HG02840 (cell line): ENCODE measurements at regions not wholly inside any gene's neighbourhood (a gene's known extent, or its start where the extent isn't known, plus 50 kb on each side); places are given as distances from the start of the nearest gene placed in this dataset.

Experiments
- ATAC-seq: cut with Tn5 transposase; IDR thresholded peaks from one replicate; pipeline ENCODE4 v1.9.1; 2021; ENCODE audit warnings: mild to moderate bottlenecking, moderate library complexity, moderate number of reproducible peaks; ENCODE audit not compliant: unreplicated experiment, low FRiP score

GRCh38 chr6:139611327-139612134 lies 237.1 kb upstream of the CITED2 start:
- ATAC-seq = no peak

GRCh38 chr6:139608466-139609261 lies 234.2 kb upstream of the CITED2 start:
- ATAC-seq = no peak

GRCh38 chr6:139605350-139605749 lies 230.9 kb upstream of the CITED2 start:
- ATAC-seq = no peak

- ATAC-seq = no peak
Observed at GRCh38 chr6:139603581-139603980, 229.1 kb upstream of the CITED2 start.

GRCh38 chr6:139602577-139602976 lies 228.1 kb upstream of the CITED2 start:
- ATAC-seq = no peak

- ATAC-seq = peak; percentile 99
Observed at GRCh38 chr6:139600919-139601475, 226.5 kb upstream of the CITED2 start.

- ATAC-seq = no peak
Observed at GRCh38 chr6:139600343-139600742, 225.9 kb upstream of the CITED2 start.

- no peak for ATAC-seq
Observed at GRCh38 chr6:139597771-139598755, 223.6 kb upstream of the CITED2 start.

GRCh38 chr6:139597087-139597763 lies 222.8 kb upstream of the CITED2 start:
- no peak for ATAC-seq

GRCh38 chr6:139595183-139595582 lies 220.7 kb upstream of the CITED2 start:
- ATAC-seq = no peak

- ATAC-seq = no peak
Observed at GRCh38 chr6:139594333-139594965, 220.0 kb upstream of the CITED2 start.

- no peak for ATAC-seq
Observed at GRCh38 chr6:139593081-139593480, 218.6 kb upstream of the CITED2 start.

- ATAC-seq = no peak
Observed at GRCh38 chr6:139592011-139592410, 217.6 kb upstream of the CITED2 start.

GRCh38 chr6:139591075-139591865 lies 216.8 kb upstream of the CITED2 start:
- no peak for ATAC-seq

GRCh38 chr6:139590206-139590605 lies 215.8 kb upstream of the CITED2 start:
- ATAC-seq = no peak

- no peak for ATAC-seq
Observed at GRCh38 chr6:139588734-139589593, 214.5 kb upstream of the CITED2 start.

GRCh38 chr6:139588076-139588639 lies 213.7 kb upstream of the CITED2 start:
- no peak for ATAC-seq
